ENCODE measurements at regions not wholly inside any gene's neighbourhood (a gene's known extent, or its start where the extent isn't known, plus 50 kb on each side); places are given as distances from the start of the nearest gene placed in this dataset.

GRCh38 chr6:68427630-68428029 lies 207.5 kb upstream of the ADGRB3 start:
- TF ChIP-seq POLR2A (IDR thresholded peaks at IDR 0.05; ENCODE audit: low read length) = no peak
- TF ChIP-seq POLR2AphosphoS2 (conservative IDR thresholded peaks at IDR 0.05; ENCODE audit: low read length) = no peak
- TF ChIP-seq MAFK (IDR thresholded peaks at IDR 0.05; ENCODE audit: partially characterized antibody) = no peak
- no peak for TF ChIP-seq CTCF (IDR thresholded peaks at IDR 0.05)
- TF ChIP-seq RNF2 (IDR thresholded peaks at IDR 0.05; ENCODE audit: borderline replicate concordance, low read depth) = no peak
- no peak for TF ChIP-seq USF2 (IDR thresholded peaks at IDR 0.05)
- TF ChIP-seq JUN (IDR thresholded peaks at IDR 0.05) = no peak
- TF ChIP-seq JUNB (IDR thresholded peaks at IDR 0.05) = no peak
- no peak for TF ChIP-seq MYC (IDR thresholded peaks at IDR 0.05; ENCODE audit: borderline replicate concordance, low read length)
- no peak for TF ChIP-seq RFX5 (IDR thresholded peaks at IDR 0.05)
- TF ChIP-seq ATOH8 (CRISPR knock-in tag; IDR thresholded peaks at IDR 0.05; ENCODE audit: low read depth) = no peak

Measured in A549 (cell line).